GM19438 (cell line): ENCODE measurements at regions not wholly inside any gene's neighbourhood (a gene's known extent, or its start where the extent isn't known, plus 50 kb on each side); places are given as distances from the start of the nearest gene placed in this dataset.

ENCODE experiments used
- ATAC-seq: cut with Tn5 transposase; IDR thresholded peaks from one replicate; pipeline ENCODE4 v1.9.1; 2021; ENCODE audit warnings: low read depth; ENCODE audit not compliant: unreplicated experiment

DNA sequence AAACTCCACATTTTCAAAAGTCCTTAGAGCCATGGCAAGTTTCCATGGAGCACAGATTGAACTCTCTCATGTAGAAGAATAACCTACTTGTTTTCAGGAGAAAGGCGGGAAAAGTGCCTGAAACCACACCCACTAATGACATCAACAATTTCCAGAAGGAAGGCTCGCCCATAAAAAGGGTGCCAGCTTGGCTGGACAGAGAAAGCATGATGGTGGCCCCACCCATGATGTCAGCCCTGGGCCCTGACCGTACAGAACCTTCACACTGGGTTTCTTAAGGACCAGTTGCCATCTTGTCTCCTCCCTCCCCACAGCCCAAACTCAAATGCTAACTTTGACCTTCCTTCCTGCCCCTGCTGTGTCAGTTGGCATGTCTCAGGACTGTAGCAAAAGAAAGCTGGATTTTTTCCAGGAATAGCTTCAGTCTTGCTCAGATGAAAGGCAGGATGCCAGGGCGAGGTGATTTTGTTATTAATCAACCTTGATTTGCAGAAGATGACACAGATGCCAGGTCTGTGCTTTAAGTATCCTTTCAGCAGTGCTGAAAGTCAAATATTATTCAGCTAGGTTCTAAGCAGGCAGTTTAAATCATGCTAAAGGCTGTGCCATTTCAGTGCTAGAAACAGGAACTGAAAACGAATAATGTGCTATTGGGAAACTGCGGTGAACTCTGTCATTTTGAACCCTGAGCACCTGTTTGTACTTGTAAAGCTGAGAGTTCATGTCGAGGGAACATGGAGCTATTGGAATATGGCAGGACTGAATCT lies 89.5 kb upstream of the RFC3 start:
- peak; percentile 74 for ATAC-seq

- no peak for ATAC-seq
Observed at GRCh38 chr13:33730147-33730546, 87.8 kb upstream of the RFC3 start.

DNA sequence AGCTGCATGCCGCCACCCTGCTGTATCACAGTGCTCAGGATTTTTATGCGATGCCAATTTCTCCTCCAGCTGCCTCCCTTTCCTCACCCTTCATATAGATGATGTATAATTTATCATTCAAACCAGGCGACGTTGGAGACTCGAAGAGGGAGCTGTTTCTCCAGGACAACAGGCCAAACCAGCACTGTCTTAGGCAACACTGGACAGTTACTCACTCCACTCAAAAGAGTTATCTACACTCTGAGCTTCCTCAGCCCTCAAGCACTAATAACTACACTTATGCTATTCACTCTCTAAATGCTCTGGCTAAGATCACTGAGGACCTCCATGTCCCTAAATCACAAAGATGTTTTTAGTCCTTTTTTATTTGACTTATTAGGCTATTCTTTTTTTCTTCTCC lies 87.3 kb upstream of the RFC3 start:
- no peak for ATAC-seq

- no peak for ATAC-seq
Observed at GRCh38 chr13:33735276-33735675, 82.7 kb upstream of the RFC3 start.

DNA sequence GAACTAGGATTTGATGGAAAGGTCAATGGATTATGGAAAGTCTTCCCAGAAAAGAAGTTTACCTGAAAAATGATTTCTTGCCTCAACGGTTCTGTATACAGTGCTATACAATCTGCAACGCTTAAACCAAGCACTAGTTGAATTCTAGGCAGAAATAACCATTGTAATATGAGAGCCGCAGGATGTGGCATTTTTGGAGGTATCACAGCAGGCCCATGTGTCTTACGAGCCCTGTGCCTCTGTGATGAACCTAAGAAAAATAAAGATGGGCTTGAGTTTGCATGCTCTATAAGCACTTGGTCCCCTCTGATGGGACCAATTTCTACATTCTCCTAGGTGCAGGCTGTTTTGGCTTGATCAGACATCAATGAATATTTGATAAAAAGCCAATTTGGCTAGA lies 78.7 kb upstream of the RFC3 start:
- no peak for ATAC-seq

- ATAC-seq = no peak
Observed at GRCh38 chr13:33740134-33740538, 77.8 kb upstream of the RFC3 start.

DNA sequence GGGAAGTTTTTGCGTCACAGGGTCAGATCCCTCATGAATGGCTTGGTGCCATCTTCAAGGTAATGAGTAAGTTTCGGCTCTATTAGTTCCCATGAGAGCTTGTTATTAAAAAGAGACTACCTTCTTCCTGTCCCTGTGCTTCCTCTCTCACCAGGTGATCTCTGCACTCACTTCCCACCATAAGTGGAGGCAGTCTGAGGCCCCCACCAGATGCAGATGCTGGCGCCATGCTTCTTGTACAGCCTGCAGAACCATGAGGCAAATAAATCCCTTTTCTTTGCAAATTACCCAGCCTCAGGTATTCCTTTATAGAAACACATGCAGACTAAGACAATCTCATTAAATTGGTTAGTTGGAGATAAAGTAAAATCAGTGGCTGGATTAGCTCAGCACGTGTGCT lies 75.6 kb upstream of the RFC3 start:
- no peak for ATAC-seq

DNA sequence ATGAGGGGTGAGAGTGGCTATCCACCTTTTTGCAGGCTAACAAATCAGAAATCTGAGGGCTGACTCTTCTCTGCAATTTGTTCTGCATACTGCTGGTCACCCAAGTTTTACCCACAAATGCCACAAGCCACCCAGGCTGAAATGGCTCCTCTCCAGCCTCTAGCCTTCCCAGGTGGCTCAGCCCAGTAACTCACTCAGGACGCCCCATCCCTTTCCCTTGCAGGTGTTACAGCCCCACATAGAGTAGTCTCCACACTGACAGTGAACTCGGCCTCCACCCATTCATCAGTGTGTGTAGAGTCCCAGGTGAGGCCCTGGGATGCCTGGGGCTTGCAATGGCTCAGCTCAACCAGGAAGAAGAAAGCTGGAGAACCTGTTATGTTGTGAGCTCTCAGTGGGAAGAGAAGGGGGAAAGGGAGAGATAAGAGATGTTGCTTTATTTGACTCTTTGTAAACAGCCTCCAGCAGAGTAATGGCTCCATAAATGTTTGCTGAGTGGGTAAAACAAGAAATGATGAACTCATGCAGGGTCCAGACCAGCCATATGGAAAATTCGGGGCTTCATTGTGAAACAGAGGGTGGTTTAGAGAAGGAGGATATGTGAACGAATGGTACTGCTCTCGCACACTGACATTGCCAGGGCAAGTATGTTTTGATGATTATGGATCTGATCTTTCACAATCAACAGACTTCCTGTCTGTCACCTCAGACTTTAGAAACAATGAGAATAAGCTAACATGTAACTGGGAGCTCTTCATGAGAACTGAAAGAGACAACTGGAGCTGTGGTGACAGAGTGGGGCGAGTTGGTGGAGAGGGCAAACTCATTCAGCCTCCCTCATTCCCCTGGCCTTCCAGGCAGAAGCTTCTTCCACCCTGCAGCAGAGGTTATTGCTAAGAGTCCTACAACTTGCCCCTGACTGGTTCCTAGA lies 74.2 kb upstream of the RFC3 start:
- ATAC-seq = peak; percentile 85

DNA sequence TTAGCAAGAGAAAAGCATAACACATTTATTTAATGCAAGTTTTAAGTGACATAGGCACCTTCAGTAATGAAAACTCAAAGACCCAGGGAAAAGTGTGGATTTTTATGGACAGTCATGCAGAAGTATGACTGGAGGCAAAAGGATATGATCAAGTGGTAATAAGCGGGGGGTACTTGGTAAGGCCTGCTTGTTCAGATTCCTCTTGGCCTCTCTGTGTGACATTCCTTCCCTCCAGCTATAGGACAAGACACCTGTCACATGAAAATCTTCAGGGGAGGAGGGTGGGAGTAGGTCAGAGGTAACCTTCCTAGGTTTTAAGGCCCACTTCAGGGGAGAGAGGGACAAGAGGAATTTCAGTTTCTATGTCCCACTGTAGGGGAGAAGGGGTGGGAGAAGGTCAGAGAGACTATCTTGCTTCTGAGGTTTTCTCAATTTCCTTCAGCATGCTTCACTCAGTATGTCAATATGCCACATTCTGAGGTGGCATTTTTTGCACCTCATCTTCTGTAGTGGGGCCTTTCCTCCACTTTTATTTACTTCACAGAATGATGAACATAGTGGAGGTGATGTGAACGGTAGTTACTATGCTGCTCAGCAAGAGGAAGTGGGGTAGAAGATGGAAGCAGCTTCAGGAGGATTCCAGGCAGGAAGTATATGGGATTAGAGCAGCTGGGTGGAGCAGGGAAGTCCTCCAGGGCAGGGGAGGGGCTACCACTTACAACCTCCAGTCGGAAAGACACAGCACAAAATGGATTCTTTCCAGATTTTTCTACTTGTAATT lies 73.2 kb upstream of the RFC3 start:
- no peak for ATAC-seq

DNA sequence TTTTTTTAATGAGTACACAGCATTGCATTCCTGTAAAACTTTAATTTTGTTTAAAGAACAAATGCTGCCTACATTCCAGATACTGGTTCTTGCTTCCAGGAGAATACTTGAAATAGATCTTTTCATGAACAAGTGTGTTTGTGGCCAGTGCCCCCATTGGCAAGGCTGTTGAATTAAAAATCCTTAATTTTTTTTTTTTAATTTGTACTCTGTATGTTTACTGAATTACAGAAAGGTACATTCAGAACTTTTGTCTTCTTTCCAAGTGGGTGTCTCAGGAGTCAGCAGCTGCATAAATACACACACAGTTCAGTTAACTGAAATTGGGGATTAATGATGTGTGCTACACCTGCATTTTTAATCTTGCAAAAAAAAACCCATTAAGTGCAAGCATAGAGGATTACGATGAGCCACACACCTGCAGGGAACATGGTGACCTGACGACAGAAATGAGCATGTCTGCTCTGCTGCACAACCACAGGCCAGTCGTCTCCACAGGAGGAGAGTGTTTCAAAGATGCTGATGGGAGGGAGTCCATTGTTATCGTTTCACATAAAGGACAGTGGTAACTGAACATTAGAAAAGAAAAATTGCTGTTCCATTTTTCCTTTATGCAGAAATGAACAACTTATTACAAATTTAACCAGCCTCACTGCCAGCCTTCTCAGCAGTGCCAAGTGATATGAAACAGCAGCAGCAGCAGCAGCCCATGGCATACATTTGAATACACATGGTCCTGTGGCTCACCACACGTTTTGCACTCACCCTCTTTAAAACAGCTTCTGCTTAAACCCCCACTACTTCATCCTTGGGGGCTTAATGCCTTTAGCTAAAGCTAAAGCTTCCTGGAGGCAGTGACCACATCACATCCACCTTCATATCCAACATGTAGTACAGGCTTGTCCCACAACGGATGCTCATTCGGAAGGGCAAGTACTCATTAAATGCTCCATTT lies 72.3 kb upstream of the RFC3 start:
- ATAC-seq = no peak

GRCh38 chr13:33746867-33747266 lies 71.1 kb upstream of the RFC3 start:
- ATAC-seq = no peak

DNA sequence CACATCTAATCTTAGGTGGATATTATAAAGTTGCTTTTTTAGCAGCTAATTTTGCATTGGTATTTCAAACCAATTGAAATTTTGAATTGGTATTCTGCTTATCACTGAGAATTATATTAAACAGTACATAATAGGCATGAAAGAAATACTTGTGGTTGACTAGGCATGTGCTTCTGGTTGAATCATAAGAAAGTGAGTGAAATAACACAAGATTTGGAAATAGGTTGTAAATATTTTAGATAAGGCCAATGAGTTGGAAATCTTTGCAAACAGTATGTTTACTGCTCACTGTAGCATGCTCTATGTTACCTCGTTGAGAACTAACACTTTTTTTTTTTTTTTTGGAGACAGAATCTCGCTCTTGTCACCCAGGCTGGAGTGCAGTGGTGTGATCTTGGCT lies 66.8 kb upstream of the RFC3 start:
- no peak for ATAC-seq

GRCh38 chr13:33752094-33752493 lies 65.9 kb upstream of the RFC3 start:
- no peak for ATAC-seq

- no peak for ATAC-seq
Observed at GRCh38 chr13:33752597-33752996, 65.4 kb upstream of the RFC3 start.

- no peak for ATAC-seq
Observed at GRCh38 chr13:33756929-33757328, 61.0 kb upstream of the RFC3 start.

DNA sequence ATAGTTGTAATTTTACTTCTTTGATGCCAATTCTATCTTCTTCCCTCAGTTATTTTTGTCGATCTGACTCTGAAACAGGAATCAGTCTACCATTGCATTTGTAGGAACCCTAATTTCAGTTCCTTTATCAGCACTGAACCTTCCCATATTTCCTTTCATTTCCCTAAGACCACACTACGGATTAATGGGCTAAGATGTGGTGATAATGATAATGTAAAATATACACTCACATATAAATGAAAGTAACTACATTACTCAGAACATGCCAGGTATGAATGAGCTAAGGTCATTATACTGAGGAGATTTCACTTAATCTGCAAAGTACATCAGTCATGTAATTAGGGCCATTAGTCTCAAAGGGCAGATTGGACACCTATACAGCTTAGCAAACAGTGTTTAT lies 60.2 kb upstream of the RFC3 start:
- no peak for ATAC-seq

DNA sequence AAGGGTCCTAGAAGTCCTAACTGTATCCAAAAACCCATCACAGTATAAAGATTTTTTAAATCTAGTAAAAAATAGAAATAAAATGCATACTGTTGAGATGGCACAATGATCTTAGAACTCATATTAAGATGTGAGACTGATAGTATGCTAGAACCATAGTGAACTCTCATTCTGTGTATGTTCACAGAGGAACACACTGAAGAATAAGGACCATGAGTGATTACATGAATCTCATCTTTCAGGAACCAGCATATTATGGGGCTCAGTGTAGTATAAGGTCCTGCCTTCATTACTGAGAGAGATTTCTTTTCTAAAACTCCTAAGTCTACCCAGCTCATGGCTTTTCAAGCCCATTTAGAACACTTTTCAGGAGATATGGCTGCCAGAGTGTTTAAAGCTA lies 59.8 kb upstream of the RFC3 start:
- no peak for ATAC-seq

GRCh38 chr13:33761740-33762139 lies 56.2 kb upstream of the RFC3 start:
- ATAC-seq = no peak

DNA sequence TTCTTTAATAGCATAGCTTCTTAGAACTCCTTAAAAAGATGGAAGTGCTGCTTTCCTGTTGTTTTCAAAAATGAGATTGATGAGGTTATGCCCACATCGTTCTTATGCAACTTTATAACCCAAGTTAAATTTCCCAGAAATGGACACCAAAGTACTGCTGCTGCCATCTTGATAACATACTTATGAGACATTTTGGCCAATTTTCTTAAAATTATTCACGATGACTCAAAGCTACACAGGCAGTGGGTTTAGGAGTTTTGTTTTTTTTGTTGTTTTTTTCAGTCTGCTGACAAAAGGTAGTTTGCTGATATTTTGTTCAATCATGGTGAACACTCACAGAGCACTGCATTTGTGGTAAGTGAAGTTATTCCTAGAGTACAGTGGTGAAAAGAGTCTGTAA lies 54.9 kb upstream of the RFC3 start:
- no peak for ATAC-seq

DNA sequence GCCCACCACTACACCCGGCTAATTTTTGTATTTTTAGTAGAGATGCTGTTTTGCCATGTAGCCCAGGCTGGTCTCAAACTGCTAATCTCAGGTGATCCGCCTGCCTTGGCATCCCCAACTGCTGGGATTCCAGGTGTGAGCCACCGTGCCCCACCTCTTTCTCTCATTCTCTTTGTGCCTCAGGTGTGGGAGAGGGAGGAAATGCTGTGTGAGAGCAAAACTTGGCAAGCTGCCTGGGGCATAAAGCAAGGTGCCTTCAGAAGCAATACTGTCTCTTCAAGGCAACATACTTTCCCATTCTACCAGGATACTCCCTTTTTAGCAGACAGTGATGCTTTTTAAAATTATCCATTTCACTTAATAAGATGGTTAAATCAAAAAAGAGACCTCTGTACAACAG lies 53.2 kb upstream of the RFC3 start:
- no peak for ATAC-seq
